ENCODE measurements at regions not wholly inside any gene's neighbourhood (a gene's known extent, or its start where the extent isn't known, plus 50 kb on each side); places are given as distances from the start of the nearest gene placed in this dataset.

DNA sequence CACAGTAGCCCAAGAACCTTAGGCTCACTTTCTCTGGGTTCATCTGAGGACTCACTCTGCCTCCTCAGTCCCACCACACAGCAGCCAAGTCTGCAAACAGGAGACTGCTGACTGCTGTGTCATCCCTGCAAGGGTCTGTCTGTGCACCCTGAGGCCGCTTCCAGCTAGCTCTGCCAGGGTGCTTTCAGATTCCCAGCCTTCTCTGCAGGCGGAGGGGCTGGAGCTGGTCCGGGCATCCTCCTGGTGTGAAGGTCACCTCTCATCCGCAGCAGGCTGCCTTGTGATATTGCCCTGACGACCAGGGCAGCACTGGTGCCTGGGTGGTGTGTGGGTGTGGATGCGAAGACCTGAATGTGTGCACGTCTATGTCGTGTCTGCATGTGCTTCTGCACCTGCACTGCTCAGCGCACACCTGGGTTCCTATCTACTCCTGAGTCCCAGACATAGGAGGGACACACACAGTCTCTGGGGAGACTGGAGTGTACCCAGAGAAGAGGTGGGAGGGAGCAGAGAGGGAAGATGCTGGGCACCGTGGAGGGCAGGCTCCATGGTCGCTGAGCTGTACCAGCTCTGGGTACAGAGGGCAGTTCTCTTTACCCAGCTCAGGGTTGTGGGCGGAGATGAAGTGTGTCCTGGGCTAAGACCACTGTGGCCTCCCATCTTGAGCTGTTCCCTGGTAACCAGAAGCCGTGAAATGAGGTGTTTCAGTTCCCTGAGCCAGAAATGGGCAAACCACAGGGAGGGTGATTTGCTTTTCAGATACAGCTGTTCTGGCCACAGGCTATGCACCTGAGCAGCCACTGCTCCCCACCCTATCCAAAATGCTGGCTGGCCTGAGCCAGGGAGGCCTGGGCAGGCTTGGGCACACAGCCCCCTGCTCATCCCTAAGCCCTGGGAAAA lies 160.9 kb upstream of the CSF3R start:
- no peak for DNase-seq (ENCODE audit: low read depth)

DNA sequence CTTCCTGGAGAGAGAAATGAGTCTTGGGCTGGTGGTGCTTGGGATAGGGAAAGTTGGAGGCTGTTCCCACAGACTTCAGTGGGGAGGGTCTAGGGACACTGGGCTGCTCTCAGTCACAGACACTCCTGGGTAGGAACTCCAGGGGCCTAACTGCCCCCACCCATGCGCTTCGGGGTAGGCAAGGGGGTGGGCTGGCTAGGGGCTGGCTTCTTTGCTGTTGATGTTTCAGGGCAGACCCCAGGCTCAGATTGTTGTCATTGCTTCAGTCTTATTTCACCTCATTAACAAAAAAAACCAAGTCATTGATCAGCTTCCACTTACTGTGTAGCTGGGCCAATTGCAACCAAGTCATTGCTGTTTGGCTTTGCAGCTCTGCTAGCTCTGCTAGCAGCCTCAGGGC lies 160.1 kb upstream of the CSF3R start:
- no peak for DNase-seq (ENCODE audit: low read depth)

DNA sequence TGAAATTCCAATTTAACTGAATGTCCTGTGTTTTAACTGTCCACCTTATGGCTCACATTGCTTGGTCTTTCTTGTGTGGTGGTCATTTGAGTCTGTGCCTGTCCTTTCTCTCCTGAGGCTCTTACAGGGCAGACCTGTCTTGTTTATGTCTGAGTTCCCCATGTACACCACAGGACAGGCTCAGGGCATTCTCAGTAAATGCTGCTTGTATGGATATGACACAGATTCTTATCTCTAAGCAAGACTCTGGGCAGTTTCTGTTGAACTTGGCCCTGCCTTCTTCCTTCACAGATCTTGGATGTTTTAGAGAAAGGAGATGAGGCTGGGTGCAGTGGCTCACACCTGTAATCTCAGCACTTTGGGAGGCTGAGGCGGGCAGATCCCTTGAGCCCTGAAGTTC lies 159.1 kb upstream of the CSF3R start:
- no peak for DNase-seq (ENCODE audit: low read depth)

DNA sequence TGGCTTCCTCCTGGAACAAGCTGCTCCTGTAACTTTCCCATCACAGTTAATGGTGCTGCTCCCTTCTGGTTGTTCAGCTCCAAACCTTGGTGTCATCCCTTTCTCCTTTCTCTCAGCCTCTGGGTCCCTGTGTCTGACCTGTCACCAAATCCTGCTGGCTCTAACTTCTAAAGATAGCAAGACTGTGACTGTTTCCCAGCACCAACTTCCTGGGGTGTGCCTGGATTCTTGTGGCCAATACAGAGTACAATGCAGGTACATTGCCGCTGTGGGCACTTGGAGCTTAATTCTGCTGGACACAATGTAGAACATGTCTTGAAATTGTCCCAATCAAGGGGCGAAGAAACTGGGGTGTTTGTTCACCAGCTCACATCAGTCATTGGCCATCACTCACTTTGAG lies 156.7 kb upstream of the CSF3R start:
- no peak for DNase-seq (ENCODE audit: low read depth)

DNA sequence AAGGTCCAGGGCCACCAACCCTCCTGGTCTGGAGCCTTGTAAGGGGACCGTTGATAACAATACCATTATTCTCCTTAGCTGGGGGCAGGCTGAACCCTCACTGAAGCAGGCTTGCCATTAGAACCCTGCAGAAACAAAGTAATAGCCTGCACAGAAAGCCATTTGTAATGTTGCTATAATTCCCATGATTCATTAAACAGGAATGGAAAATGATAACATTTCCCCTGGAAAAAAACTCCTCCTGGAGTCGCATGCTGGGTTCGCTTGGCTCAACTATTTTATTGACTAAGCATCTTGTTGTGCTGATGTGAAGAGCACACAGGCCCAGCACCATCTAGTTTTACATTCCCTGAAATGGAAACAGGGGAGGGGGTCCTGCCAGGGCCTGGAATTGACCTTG lies 155.6 kb upstream of the CSF3R start:
- DNase-seq (ENCODE audit: low read depth): no peak

DNA sequence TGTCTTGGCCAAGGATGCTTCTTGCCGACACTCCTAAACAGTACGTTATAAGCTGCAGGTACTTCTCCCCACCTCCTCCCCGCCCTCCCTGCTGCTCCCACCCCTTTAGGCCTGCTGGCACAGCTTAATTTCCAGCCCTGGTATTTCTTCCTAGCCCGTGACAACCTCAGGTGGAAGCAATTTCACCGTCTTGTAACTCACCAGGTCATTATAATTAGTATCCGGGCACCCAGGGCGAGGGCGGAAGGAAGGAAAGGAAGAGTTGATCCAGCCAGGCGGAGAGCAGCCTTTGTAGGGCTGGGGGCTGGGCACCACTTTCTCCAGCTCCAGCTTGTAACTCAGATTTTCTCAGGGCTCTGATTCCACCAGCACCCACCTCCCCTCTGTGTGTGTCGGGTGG lies 153.5 kb upstream of the CSF3R start:
- no peak for DNase-seq (ENCODE audit: low read depth)

DNA sequence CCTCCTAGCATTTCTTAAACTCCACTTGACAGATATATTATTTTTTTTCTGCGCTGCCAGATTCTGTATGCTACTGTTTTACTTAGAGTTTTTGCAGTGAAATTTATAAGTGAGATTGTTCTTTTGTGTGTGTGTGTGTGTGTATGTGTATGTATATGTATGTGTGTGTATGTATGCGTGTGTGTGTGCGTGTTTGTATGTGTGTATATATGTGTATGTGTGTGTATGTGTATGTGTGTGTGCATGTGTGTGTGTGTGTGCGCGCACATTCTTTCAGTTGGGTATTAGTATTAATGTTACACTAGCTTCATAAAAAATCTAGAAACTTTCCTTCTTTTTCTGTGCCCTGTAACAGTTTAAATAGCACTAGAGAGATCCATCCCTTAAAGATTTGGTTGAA lies 152.6 kb upstream of the CSF3R start:
- DNase-seq (ENCODE audit: low read depth): no peak

DNA sequence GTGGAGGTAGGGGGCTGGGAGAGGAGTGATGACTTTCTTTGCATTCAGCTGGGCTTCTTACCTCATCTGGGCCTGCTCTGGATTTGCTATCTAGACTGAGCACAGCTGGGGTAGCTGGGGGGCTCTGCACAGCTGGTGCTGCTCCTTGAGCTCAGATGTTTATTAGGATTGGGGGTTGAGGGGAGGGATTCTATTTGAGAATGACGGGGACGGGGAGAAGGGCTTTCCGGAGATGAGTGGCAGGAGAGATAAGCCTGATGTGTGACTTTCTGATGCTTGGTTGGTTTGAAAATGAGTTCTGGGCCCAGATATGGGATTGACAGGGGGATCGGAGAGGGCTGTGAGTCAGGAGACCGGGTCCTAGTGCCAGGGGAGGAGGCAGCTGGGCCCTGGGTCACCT lies 146.1 kb upstream of the CSF3R start:
- DNase-seq (ENCODE audit: low read depth): no peak

DNA sequence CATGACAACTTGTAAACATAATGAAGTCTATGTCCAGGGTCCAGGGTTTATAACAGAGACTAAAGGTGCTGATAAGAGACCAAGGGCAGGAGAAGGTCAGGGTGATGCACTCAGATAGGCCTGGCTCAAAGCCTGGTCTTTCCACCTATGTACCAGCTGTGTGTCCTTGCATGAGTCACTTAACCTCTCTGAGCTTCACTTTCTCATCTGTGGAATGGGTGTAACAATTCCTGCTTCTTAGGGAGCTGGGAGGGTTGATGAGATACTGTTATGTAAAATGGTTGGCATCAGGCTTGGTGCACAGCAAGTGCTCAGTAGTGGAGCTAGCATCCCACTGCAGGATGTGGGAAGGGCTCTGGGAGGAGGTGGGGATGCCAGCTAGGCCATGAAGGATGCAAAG lies 143.7 kb upstream of the CSF3R start:
- no peak for DNase-seq (ENCODE audit: low read depth)

DNA sequence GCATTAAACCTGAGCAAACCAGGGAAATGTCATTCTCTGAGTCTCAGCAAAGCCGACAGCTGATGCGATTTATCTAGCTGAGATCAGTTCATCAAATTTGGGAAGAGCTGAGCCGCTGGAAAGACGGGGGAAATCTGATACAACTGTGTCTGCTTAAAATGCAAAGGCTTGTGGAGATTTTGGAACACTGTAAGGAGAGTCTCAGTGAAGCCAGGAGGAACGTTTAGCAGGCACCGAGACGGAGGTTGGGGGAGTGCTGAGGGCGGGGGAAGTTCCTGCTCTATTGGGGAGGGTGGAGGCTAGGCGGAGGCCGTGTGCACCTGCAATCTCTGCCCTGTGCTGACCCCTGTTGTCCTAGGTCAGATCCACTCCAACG lies 143.2 kb upstream of the CSF3R start:
- no peak for DNase-seq (ENCODE audit: low read depth)

DNA sequence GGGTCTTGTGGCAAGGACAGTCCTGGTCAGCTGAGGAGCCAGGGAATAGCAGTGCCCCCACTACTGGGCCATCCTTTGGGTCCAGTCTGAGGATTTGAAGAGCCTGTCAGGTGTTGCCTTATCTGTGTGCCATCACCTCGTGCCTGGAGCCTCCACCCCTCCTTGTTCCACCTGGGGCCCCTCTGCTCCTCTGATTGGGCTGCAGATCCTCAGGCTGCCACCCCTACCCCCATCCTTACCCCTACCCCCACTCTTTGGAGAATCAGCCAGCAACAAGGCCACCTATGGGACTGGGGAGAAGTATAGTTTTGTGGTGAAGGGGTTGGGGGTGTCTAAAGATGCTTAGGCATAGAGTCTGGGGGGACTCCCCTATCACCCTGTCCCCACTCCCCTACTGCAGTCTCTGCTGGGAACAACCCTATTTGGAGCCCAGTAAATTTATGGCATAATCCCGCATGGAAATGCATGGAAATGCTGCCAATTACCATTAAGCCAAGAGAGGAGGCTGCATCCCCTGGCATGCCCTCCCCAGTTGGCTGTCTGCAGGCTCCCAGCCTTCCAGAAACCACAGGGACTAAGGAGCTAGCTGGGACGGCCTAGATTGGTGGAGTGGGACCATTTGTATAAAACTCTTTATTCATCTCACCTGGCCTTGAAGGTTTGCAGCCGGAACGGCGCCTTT lies 142.7 kb upstream of the CSF3R start:
- DNase-seq (ENCODE audit: low read depth): no peak

DNA sequence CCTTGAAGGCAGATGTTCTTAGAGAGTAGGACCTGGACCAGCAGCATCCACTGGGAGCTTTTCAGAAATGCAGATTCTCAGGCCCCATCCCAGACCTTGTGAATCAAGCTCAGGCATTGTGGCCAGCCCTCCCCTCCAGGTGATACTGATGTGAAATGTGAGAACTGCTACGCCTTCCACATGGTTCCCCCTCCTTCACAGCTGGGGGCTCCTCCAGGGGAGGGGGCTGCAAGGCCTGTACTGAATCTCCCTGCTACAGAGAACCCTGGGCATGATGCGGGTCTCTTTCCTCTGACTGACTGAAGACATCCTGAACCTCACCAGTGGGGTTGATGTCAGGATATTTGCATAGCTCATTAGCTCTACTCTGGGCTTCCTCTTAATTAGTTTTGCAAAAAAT lies 141.8 kb upstream of the CSF3R start:
- DNase-seq (ENCODE audit: low read depth): no peak

DNA sequence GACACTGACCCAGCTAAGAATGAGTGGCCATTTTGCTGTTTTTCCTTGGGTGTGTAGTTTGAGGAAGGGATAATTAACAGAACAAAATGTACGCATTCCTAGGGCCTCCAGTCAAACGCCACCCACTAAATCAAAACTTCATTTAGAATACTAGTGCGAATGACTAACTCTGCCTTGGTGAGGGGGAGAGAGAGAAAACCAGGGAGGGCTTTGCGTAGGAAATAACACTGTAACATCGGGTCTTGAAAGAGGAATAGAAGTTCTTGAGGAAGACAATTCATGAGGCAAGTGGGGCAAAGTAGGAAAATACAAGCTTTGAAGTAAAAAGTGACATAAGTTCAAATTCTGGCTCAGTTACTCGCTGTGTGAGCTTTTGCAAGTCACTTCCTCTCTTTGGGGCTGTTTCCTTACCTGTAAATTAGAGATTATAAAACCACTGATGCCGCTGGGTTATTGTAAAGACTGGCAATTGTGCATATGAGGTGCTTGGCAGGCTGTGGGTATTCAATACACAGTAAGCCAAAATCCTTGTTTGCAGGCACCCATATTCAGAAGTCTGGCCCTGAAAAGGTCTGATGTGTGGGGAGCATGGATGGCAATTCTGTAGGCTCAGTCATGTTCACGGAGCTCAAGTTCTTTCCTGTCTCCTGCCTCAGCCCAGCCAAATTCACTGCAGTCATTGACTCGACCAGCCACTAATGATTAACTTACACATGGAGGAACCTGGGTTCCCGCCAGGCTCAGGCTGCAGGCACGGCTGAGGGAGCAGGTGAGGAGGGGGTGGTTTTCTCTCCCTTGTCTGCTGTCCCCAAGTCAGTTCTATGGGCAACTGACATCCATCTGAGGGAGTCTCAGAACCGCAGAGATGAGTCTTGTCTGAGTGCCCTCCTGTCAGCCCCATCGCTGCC lies 140.3 kb upstream of the CSF3R start:
- DNase-seq (ENCODE audit: low read depth): no peak

DNA sequence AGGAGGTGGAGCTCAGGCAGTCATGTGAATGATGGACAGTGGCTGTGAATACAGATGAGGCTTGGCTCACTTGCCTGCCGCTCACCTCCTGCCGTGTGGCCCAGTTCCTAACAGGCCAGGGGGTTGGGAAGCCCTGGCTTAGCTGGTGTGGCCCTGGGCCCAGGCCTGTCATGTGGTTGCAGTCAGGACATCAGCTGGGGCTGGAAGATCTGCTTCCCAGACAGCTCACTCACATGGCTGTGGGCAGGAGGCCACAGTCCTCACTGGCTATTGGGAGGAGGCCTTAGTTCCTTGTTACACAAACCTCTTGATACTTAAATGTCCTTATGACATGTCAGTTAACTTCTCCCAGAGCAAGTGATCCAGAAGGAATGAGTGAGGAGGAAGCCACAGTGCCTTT lies 138.8 kb upstream of the CSF3R start:
- no peak for DNase-seq (ENCODE audit: low read depth)

DNA sequence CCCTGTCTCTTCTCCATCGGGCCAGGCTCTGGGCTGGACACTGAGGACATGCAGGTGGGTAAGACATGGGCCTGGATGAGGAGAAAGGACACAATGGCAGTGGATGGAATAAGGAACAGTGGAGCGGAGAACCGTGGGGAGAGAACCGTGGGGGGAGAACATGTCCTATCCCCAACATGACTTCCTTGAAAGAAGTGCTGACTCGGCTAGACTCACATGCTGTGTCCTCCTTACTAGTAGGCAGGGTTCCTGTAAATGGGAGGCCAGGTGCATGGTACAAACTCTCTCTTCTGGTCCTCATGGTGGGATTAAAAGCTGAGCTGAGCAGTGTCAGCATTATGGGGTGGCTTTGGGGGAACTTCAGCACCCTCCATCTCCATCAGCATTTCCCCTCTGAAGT lies 137.4 kb upstream of the CSF3R start:
- DNase-seq (ENCODE audit: low read depth): no peak

DNA sequence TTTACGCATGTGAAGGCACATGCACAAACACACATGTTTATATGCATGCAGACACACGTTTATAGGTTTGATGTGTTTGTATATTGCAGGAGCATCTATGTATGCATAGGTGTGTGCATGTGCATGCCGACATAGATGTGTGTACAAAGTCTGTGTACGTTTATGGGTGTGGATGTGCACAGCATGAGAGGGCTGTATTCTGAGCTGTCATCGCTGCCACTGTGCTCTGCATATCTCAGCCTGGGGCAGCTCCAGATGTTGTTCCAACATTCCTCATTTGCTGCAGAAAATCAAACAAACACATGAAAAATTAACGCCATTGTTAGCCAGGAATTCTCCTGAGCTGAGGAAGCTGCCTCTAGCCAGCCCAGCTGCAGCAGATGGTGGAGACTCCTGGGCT lies 132.3 kb upstream of the CSF3R start:
- DNase-seq (ENCODE audit: low read depth): no peak

DNA sequence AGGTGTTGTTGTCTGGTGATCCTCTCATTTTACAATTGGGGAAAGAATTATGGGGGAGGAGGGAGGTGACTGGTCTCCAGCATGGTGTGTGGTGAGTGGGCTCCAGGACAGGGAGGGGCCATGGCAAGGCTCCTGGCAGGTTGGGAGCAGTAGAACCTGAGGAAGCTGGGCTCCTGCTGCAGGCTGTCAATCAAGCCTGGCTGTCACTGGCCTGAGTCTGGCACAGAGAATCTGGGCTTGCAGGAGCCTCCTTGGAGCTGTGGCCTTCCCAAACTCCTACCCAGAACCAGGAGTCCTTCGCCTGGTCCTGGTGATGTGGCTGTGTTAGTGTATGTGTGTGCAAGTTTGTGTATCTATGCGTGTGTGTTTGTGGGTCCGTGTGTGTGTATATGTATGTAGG lies 131.9 kb upstream of the CSF3R start:
- DNase-seq (ENCODE audit: low read depth): no peak

DNA sequence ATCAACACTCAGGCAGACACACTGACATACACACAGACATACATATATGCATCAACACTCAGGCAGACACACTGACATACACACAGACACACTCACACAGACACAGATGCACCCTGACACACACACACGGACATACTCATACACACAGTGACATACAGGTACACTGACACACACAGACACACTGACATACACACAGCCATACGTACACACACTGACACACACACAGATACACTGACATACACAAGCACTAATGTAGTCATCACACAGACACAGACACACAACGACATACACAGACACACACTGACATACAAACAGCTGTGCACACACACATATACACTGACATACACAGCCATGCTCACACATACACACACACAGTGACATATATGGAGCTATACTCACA lies 131.0 kb upstream of the CSF3R start:
- DNase-seq (ENCODE audit: low read depth): no peak

DNA sequence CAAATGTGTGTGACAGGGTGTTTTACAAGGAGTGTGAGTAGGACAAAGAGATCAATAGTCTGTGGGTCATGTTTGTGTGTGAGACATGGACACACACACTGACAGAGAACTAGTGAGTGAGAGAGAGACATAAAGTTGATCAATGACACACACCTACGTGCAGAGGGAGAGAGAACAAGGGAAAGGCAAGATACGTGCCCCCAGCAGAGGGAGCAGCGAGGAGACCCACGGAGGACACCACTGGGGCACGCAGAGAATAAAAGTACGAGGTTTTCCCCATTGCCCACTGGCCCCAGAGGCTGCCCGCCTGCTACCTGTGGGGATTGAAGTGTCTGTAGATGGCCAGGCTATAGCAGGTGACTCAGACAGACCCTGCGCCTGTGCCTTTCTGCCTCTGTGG lies 130.2 kb upstream of the CSF3R start:
- no peak for DNase-seq (ENCODE audit: low read depth)

DNA sequence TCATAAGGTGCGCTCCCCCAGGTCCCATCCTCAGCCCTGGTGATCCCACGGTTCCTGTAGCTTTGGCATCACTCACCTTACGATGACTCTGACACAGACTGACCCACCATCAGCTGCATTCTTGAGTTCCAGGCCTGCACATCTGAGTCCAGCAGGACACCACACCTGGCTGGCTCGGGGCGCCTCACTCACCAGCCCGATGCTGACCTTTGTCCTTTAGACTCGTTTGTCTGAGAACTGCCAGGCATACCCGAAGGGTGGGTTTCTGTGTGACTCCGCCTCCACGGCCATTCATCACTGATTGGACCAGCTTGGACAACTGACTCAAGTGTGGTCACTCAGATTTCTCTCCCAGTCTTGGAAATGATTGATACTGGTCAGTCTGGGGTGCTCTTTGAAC lies 129.4 kb upstream of the CSF3R start:
- no peak for DNase-seq (ENCODE audit: low read depth)

DNA sequence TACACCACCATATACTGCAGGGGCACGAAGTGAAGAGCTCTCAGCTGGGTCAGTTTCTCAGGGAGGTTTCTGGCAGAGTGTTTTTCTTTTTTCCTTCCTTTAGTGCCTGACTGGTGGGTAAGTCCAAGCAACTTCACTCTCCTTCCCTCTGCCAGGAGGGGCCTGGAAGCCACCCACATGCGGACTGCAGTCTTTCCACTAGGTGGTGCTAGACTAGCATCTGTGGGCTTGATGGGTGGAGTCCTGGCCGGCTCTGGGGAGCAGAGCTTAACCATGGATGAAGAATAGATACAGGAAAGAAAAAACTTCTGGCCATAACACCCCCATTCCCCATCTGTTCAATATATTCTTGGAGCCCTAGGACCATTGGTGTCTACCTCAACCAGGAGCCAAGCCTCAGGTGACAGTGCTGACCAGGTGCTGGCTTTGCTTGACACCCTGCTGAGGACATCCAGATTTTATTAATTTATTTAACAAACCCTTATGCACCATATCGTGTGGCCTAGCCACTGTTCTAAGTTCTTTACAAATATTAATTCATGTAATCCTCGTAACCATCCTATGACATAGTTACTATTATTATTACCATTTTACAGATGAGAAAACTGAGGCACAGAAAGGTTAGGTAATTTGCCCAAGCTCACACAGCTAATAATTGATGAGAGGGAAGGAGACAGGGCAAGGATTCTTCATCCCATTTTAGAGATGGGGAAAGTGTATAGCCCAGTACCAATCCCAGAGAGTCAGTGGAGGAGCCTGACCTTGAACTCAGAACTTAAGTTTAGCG lies 126.7 kb upstream of the CSF3R start:
- DNase-seq (ENCODE audit: low read depth): no peak

DNA sequence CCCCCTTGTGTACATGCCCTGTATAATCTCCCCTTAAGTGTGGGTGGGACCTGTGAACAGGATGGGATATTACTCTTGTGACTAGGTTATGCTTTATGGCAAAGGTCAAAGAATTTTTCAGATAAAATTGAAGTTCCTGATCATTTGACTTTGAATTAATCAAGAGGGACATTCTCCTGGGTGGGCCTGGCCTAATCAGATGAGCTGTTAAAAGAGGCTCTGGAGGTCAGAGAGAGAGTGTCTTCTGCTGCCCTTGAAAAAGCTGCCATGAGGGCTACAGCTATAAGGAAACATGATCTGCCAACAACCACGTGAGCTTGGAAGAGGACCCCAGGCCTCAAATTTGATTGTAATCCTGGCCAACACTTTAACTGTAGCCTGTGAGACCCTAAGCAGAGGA lies 125.6 kb upstream of the CSF3R start:
- DNase-seq (ENCODE audit: low read depth): no peak
